H1 (cell line): ENCODE measurements at regions not wholly inside any gene's neighbourhood (a gene's known extent, or its start where the extent isn't known, plus 50 kb on each side); places are given as distances from the start of the nearest gene placed in this dataset.

Source experiments
- CTCF ChIA-PET: fragments of 300-600 bp; sonication (Branson Sonifier 250); formaldehyde crosslinking; loops from one replicate; lab custom pipeline; 2021; ENCODE audit not compliant: partially characterized antibody; lab: Charles Lee
- POLR2A ChIA-PET: fragments of 300-600 bp; sonication (Branson Sonifier 250); formaldehyde crosslinking; loops from one replicate; lab custom pipeline; 2021; ENCODE audit warnings: inconsistent platforms; ENCODE audit not compliant: partially characterized antibody; lab: Charles Lee
- DNase-seq, 2 experiments: peaks; one replicate each; pipeline versions ENCODE4 v3.0.0 to v3.0.0-alpha.2; 2010 to 2022; ENCODE audit warnings: low spot score in 2 of 2, low read depth in 1 of 2, mixed read lengths in 1 of 2
- FAIRE-seq: peaks from 2 replicates; lab custom pipeline; 2011; peaks lifted over from hg19 to GRCh38; lab: Jason Lieb, UNC
- H2AFZ ChIP-seq: 2 replicates; pipeline ENCODE4 v1.8.1; 2012; ENCODE audit warnings: low read length, inconsistent platforms
- H2AK5ac ChIP-seq: 2 replicates; pipeline ENCODE4 v1.6.1; 2013; ENCODE audit warnings: low read depth, low read length
- H2BK120ac ChIP-seq: replicated peaks from 2 replicates; pipeline ENCODE3; 2013; ENCODE audit warnings: low read depth, low read length, inconsistent platforms
- H2BK12ac ChIP-seq: 2 replicates; pipeline ENCODE4 v1.6.1; 2013; ENCODE audit warnings: low read depth, low read length
- H2BK15ac ChIP-seq: 2 replicates; pipeline ENCODE4 v1.6.1; 2013; ENCODE audit warnings: low read length
- H2BK20ac ChIP-seq: 2 replicates; pipeline ENCODE4 v1.6.1; 2013; ENCODE audit warnings: low read length
- H2BK5ac ChIP-seq: 2 replicates; pipeline ENCODE4 v1.6.1; 2013; ENCODE audit warnings: low read depth, low read length
- H3K14ac ChIP-seq: 2 replicates; pipeline ENCODE4 v1.6.1; 2013; ENCODE audit warnings: inconsistent platforms; ENCODE audit not compliant: insufficient read length
- H3K18ac ChIP-seq: 2 replicates; pipeline ENCODE4 v1.6.1; 2013; ENCODE audit warnings: low read length; ENCODE audit errors: extremely low read depth
- H3K23ac ChIP-seq: 2 replicates; pipeline ENCODE4 v1.6.1; 2013; ENCODE audit warnings: inconsistent platforms; ENCODE audit not compliant: insufficient read length
- H3K23me2 ChIP-seq: 2 replicates; pipeline ENCODE4 v1.6.1; 2013; ENCODE audit warnings: low read depth, low read length
- H3K27ac ChIP-seq: 2 replicates; pipeline ENCODE4 v1.6.1; 2011; ENCODE audit warnings: low read depth, low read length, inconsistent platforms
- H3K27me3 ChIP-seq, 4 experiments: replicated peaks in 1 of 4; 1 replicate in 1 of 4; 2 replicates in 3 of 4; pipeline versions ENCODE4 v1.6.1 to v1.8.1; 2011 to 2013; ENCODE audit warnings: low read length in 3 of 4, mild to moderate bottlenecking in 3 of 4, inconsistent platforms in 2 of 4, mixed read lengths in 2 of 4, moderate library complexity in 1 of 4; ENCODE audit not compliant: control insufficient read depth in 3 of 4, insufficient read depth in 3 of 4; ENCODE audit errors: extremely low read depth in 1 of 4
- H3K36me3 ChIP-seq, 4 experiments: 2 replicates each; pipeline versions ENCODE4 v1.6.1 to v1.8.1; 2011 to 2013; ENCODE audit warnings: mild to moderate bottlenecking in 4 of 4, low read length in 3 of 4, moderate library complexity in 2 of 4, control low read depth in 1 of 4, inconsistent platforms in 1 of 4; ENCODE audit not compliant: insufficient read depth in 4 of 4, control insufficient read depth in 2 of 4
- H3K4ac ChIP-seq: replicated peaks from 2 replicates; pipeline ENCODE3; 2013; ENCODE audit warnings: low read length, low read depth, mixed read lengths, inconsistent platforms; ENCODE audit not compliant: insufficient read length
- H3K4me1 ChIP-seq, 4 experiments: replicated peaks in 1 of 4; 1 replicate in 1 of 4; 2 replicates in 3 of 4; pipeline versions ENCODE4 v1.6.1 to v1.8.1; 2011 to 2013; ENCODE audit warnings: low read length in 3 of 4, inconsistent platforms in 2 of 4, mixed read lengths in 1 of 4; ENCODE audit not compliant: insufficient read depth in 4 of 4, control insufficient read depth in 3 of 4
- H3K4me2 ChIP-seq, 2 experiments: 2 replicates each; pipeline versions ENCODE4 v1.6.1 to v1.8.1; 2011 to 2013; ENCODE audit warnings: low read depth in 2 of 2, low read length in 2 of 2, control low read depth in 1 of 2, inconsistent platforms in 1 of 2, mild to moderate bottlenecking in 1 of 2; ENCODE audit not compliant: insufficient read depth in 1 of 2
- H3K4me3 ChIP-seq, 4 experiments: fragments of 200-600, 300-600 bp in 1 of 4; sonication (generic), shearing (Covaris generic), sonication (Bioruptor Twin) in 1 of 4; 2 replicates each; pipeline versions ENCODE4 v1.5.1 to v1.8.1; 2011 to 2016; ENCODE audit warnings: low read length in 4 of 4, low read depth in 3 of 4, control low read depth in 2 of 4, inconsistent platforms in 2 of 4, mild to moderate bottlenecking in 2 of 4, mixed read lengths in 1 of 4, moderate library complexity in 1 of 4; ENCODE audit not compliant: insufficient read depth in 2 of 4; ENCODE audit errors: extremely low read depth in 1 of 4
- H3K56ac ChIP-seq: replicated peaks from 2 replicates; pipeline ENCODE3; 2013; ENCODE audit warnings: low read depth, mild to moderate bottlenecking, mixed read lengths, low read length, inconsistent platforms; ENCODE audit not compliant: insufficient read length
- H3K79me1 ChIP-seq: 2 replicates; pipeline ENCODE4 v1.6.1; 2013; ENCODE audit warnings: low read depth, low read length, control low read depth
- H3K79me2 ChIP-seq, 2 experiments: 2 replicates each; pipeline versions ENCODE4 v1.6.1 to v1.8.1; 2012 to 2013; ENCODE audit warnings: low read length in 2 of 2, mild to moderate bottlenecking in 2 of 2, inconsistent platforms in 1 of 2; ENCODE audit not compliant: insufficient read depth in 2 of 2, control insufficient read depth in 1 of 2
- H3K9ac ChIP-seq, 4 experiments: replicated peaks in 1 of 4; 1 replicate in 1 of 4; 2 replicates in 3 of 4; pipeline versions ENCODE4 v1.6.1 to v1.8.1; 2011 to 2013; ENCODE audit warnings: low read depth in 3 of 4, low read length in 3 of 4, control low read depth in 2 of 4, mild to moderate bottlenecking in 2 of 4, moderate library complexity in 2 of 4, inconsistent platforms in 1 of 4; ENCODE audit errors: extremely low read depth in 1 of 4
- H3K9me3 ChIP-seq, 2 experiments: 2 replicates each; pipeline versions ENCODE4 v1.6.1 to v1.8.1; 2012 to 2013; ENCODE audit warnings: mild to moderate bottlenecking in 2 of 2, moderate library complexity in 2 of 2, control low read depth in 1 of 2, inconsistent platforms in 1 of 2, low read depth in 1 of 2, low read length in 1 of 2, mixed read lengths in 1 of 2; ENCODE audit not compliant: insufficient read depth in 2 of 2
- H4K20me1 ChIP-seq, 2 experiments: replicated peaks in 1 of 2; 2 replicates each; pipeline versions ENCODE3 to v1.8.1; 2011 to 2013; ENCODE audit warnings: inconsistent platforms in 2 of 2, low read length in 2 of 2, mild to moderate bottlenecking in 1 of 2; ENCODE audit not compliant: insufficient read depth in 2 of 2, control insufficient read depth in 1 of 2
- H4K5ac ChIP-seq: 2 replicates; pipeline ENCODE4 v1.6.1; 2013; ENCODE audit warnings: low read length, low read depth, mixed read lengths, inconsistent platforms; ENCODE audit not compliant: insufficient read length
- H4K8ac ChIP-seq: 2 replicates; pipeline ENCODE4 v1.8.0; 2013; ENCODE audit warnings: mild to moderate bottlenecking, moderate library complexity, low read length, inconsistent platforms; ENCODE audit not compliant: insufficient read depth; ENCODE audit errors: extremely low read depth
- H4K91ac ChIP-seq: replicated peaks from 2 replicates; pipeline ENCODE3; 2013; ENCODE audit warnings: low read length, mixed read lengths, inconsistent platforms; ENCODE audit not compliant: insufficient read length
- RBBP5 ChIP-seq: IDR thresholded peaks from 2 replicates; pipeline ENCODE4 v1.7.1; 2012; ENCODE audit warnings: low read depth, mild to moderate bottlenecking, inconsistent platforms, low read length, moderate library complexity, borderline replicate concordance
- WGBS, 2 experiments: shearing (Covaris generic) in 1 of 2; methylation state at CpG; one replicate each; pipeline versions ENCODE4 v1.1.6 to v1.1.7; 2013 to 2015; ENCODE audit warnings: low lambda C conversion rate in 2 of 2, mixed read lengths in 2 of 2, inconsistent platforms in 1 of 2, low coverage in 1 of 2, missing lambda C conversion rate in 1 of 2; ENCODE audit not compliant: insufficient replicate concordance in 2 of 2, insufficient coverage in 1 of 2, insufficient read length in 1 of 2; ENCODE audit errors: extremely low coverage in 1 of 2, missing lambda C conversion rate in 1 of 2; 5-methylcytosine and 5-hydroxymethylcytosine counted together

- no peak for DNase-seq
- H3K36me3 ChIP-seq = no peaks in the 10 kb centered on the region
- H2AFZ ChIP-seq = no peak overlapping the region
- no peak overlapping the region for H4K91ac ChIP-seq
- peaks cover 18 to 20% of the 10 kb centered on the region in 2 experiments for H3K9me3 ChIP-seq
- no peaks in the 10 kb centered on the region for H3K79me2 ChIP-seq
- H3K27ac ChIP-seq = no peak overlapping the region
- H3K14ac ChIP-seq = no peak overlapping the region
- no peaks in the 10 kb centered on the region for H3K79me1 ChIP-seq
- ChIA-PET POLR2A (no interaction called here), CTCF (no interaction called here)
- FAIRE-seq = no peak
- no peak overlapping the region for H3K18ac ChIP-seq
- no peak overlapping the region for H4K8ac ChIP-seq
- H2BK120ac ChIP-seq = no peak overlapping the region
- no peak overlapping the region for H2BK12ac ChIP-seq
- H3K56ac ChIP-seq = no peak overlapping the region
- WGBS, 2 experiments = 96% methylated on average over 1 of the region's 1 CpG; no CpG with 5 or more reads in 1 of the 2 experiments
- H3K4me2 ChIP-seq = no peak overlapping the region
- H3K4me1 ChIP-seq = no peaks in the 10 kb centered on the region
- no peak for TF ChIP-seq RBBP5
- no peak overlapping the region for H3K4ac ChIP-seq
- no peak overlapping the region for H3K4me3 ChIP-seq
- no peaks in the 10 kb centered on the region for H3K27me3 ChIP-seq
- H3K23me2 ChIP-seq = no peaks in the 10 kb centered on the region
- no peak overlapping the region for H4K5ac ChIP-seq
- no peak overlapping the region for H2BK20ac ChIP-seq
- no peak overlapping the region for H2AK5ac ChIP-seq
- H3K23ac ChIP-seq = no peak overlapping the region
- H2BK15ac ChIP-seq = no peak overlapping the region
- H3K9ac ChIP-seq = no peak overlapping the region
- no peak overlapping the region for H2BK5ac ChIP-seq
- no peaks in the 10 kb centered on the region for H4K20me1 ChIP-seq
Measured at GRCh38 chr1:104456724-104457123, 707.0 kb downstream of the AMY1C start.
